WERI-Rb-1 (cell line): ENCODE measurements at regions not wholly inside any gene's neighbourhood (a gene's known extent, or its start where the extent isn't known, plus 50 kb on each side); places are given as distances from the start of the nearest gene placed in this dataset.

Source experiments
- DNase-seq: peaks from one replicate; pipeline ENCODE4 v3.0.0-alpha.2; 2020
- H3K27ac ChIP-seq: fragments of 250-450 bp; sonication (Bioruptor Pico); 2 replicates; pipeline ENCODE4 v1.5.1; 2020; ENCODE audit warnings: mild to moderate bottlenecking, moderate library complexity
- H3K27me3 ChIP-seq: fragments of 250-450 bp; sonication (Bioruptor Pico); 2 replicates; pipeline ENCODE4 v1.5.1; 2021; ENCODE audit warnings: mild to moderate bottlenecking, low read depth, moderate library complexity; ENCODE audit not compliant: insufficient read depth, severe bottlenecking
- H3K36me3 ChIP-seq: fragments of 250-450 bp; sonication (Bioruptor Pico); 2 replicates; pipeline ENCODE4 v1.5.1; 2020; ENCODE audit warnings: mild to moderate bottlenecking, moderate library complexity
- H3K4me3 ChIP-seq: 2 replicates; pipeline ENCODE4 v1.5.1; 2011; ENCODE audit warnings: low read depth, mild to moderate bottlenecking, control low read depth, low read length
- H3K9me3 ChIP-seq: fragments of 250-450 bp; sonication (Bioruptor Pico); 2 replicates; pipeline ENCODE4 v1.5.1; 2021; ENCODE audit warnings: mild to moderate bottlenecking, moderate library complexity; ENCODE audit not compliant: severe bottlenecking
- TF ChIP-seq, protein P1 (sequence below): IDR thresholded peaks from 2 replicates; pipeline ENCODE4 v1.5.1; 2011; ENCODE audit warnings: low read depth, mild to moderate bottlenecking, control low read depth, inconsistent platforms, low read length

DNA sequence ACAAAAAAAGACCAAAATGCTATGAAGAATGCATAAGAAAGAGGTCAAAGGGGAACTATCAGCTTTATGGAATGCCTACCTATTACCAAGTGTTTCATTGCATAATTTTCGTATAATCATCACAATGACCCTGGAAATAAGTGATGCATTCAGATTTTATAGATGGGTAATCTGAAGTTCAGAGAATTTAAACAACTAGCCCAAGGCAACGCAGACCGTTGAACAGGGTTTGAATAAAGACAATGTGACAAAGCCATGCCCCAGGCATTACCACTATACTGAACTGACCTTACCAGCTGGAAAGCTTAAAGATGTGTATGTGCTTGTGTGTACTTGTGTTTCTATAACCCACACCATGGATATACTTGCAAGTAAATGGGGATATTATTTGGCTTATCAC, 827.6 kb upstream of the ADGRL2 start:
- no peak for DNase-seq
- H3K9me3 ChIP-seq, result peaks cover 6% of the 10 kb centered on the region

DNA sequence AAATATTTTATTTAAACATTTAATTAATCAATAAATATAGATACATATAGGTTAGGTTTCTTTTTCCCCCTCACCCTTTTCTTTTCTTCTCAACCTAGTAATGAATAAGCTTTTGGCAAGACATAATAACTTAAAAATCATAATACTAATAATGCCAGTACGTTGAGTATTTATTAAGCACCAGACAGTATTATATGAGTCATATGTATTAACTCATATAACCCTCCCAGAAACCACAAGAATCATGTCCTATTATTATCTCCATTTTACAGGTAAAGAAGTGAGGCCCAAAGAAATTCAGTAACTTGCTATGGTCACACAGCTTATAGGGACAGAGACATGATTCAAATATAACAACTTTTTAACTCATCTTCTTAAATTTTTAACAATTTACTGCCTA, 834.5 kb upstream of the ADGRL2 start:
- Histone ChIP-seq H3K36me3 (no peaks in the 10 kb centered on the region), H3K27ac (no peak overlapping the region), H3K9me3 (no peaks in the 10 kb centered on the region), H3K4me3 (no peak overlapping the region), H3K27me3 (no peaks in the 10 kb centered on the region)
- TF ChIP-seq, protein P1, sequence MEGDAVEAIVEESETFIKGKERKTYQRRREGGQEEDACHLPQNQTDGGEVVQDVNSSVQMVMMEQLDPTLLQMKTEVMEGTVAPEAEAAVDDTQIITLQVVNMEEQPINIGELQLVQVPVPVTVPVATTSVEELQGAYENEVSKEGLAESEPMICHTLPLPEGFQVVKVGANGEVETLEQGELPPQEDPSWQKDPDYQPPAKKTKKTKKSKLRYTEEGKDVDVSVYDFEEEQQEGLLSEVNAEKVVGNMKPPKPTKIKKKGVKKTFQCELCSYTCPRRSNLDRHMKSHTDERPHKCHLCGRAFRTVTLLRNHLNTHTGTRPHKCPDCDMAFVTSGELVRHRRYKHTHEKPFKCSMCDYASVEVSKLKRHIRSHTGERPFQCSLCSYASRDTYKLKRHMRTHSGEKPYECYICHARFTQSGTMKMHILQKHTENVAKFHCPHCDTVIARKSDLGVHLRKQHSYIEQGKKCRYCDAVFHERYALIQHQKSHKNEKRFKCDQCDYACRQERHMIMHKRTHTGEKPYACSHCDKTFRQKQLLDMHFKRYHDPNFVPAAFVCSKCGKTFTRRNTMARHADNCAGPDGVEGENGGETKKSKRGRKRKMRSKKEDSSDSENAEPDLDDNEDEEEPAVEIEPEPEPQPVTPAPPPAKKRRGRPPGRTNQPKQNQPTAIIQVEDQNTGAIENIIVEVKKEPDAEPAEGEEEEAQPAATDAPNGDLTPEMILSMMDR, result no peak
- no peak for DNase-seq

More for the DNA sequence above, 827.6 kb upstream of the ADGRL2 start:
- no peaks in the 10 kb centered on the region for H3K27me3 ChIP-seq
- no peaks in the 10 kb centered on the region for H3K36me3 ChIP-seq
- no peak overlapping the region for H3K27ac ChIP-seq
- H3K4me3 ChIP-seq, result no peak overlapping the region
- TF ChIP-seq, protein P1, result no peak

GRCh38 chr1:80962564-80962963, 838.2 kb upstream of the ADGRL2 start:
- TF ChIP-seq, protein P1, result no peak
- Histone ChIP-seq H3K36me3 (no peaks in the 10 kb centered on the region), H3K27ac (peak overlapping the region; percentile 68), H3K4me3 (no peak overlapping the region), H3K9me3 (no peaks in the 10 kb centered on the region), H3K27me3 (no peaks in the 10 kb centered on the region)
- no peak for DNase-seq

DNA sequence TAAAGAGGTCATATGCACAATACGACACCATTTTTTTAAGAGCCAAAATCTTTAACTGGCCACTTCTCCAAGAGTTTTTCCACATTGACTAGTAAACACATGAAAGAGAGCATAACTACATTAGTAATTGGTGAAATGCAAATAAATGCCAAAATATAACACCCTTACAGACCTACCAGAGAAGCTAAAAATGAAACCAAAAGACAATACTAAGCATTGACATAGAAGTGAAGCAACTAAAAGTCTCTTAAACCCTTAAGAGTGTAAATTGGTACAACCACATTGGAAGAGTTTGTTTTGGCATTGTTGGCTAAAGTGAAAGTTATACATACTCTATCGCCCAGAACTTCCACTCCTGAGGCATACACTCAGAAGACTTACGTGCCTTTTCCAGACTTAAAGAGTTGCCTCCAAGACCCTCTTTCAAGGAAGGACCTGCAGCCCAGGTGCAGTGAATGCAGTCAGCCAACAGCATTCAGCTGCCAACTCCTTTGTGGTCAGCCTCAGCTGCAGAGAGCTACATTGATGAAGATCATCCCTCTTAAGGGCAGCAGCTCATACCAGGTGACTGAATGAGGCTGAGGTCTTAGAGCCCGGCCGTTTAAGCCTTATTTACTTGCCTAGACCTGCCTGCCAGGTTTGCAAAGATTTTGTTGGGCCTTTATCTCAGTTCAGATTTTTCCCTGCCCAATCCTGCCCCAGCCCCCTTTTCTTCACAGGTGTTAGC, 839.1 kb upstream of the ADGRL2 start:
- TF ChIP-seq, protein P1, result no peak
- peak overlapping the region; percentile 68 for H3K27ac ChIP-seq
- no peaks in the 10 kb centered on the region for H3K27me3 ChIP-seq
- peak; percentile 74 for DNase-seq
- H3K36me3 ChIP-seq, result no peaks in the 10 kb centered on the region
- H3K9me3 ChIP-seq, result no peaks in the 10 kb centered on the region
- no peak overlapping the region for H3K4me3 ChIP-seq

- H3K27ac ChIP-seq, result no peak overlapping the region
- no peaks in the 10 kb centered on the region for H3K36me3 ChIP-seq
- TF ChIP-seq, protein P1, result no peak
- peaks cover 7% of the 10 kb centered on the region for H3K9me3 ChIP-seq
- no peak for DNase-seq
- no peaks in the 10 kb centered on the region for H3K27me3 ChIP-seq
- H3K4me3 ChIP-seq, result no peak overlapping the region
These were observed 867.4 kb upstream of the ADGRL2 start for GRCh38 chr1:80933346-80933745.

GRCh38 chr1:80931178-80931577, 869.6 kb upstream of the ADGRL2 start:
- H3K4me3 ChIP-seq, result no peak overlapping the region
- DNase-seq, result no peak
- H3K27me3 ChIP-seq, result no peaks in the 10 kb centered on the region
- no peak overlapping the region for H3K27ac ChIP-seq
- no peaks in the 10 kb centered on the region for H3K36me3 ChIP-seq
- TF ChIP-seq, protein P1, result no peak
- peaks cover 7% of the 10 kb centered on the region for H3K9me3 ChIP-seq
